CD8-positive, alpha-beta memory T cell (primary cell): ENCODE measurements at regions not wholly inside any gene's neighbourhood (a gene's known extent, or its start where the extent isn't known, plus 50 kb on each side); places are given as distances from the start of the nearest gene placed in this dataset.

Source experiments
- CTCF ChIA-PET: fragments of 350-600 bp; sonication (Branson Sonifier 250); formaldehyde crosslinking; loops from one replicate; lab custom pipeline; 2021; ENCODE audit warnings: antibody characterized with exemption; lab: Charles Lee
- POLR2A ChIA-PET: fragments of 350-600 bp; sonication (Branson Sonifier 250); formaldehyde crosslinking; loops from one replicate; lab custom pipeline; 2021; ENCODE audit warnings: antibody characterized with exemption; lab: Charles Lee
- DNase-seq, 5 donors: peaks; one replicate each; pipeline versions ENCODE4 v3.0.0 to v3.0.0-alpha.2; 2020 to 2022; ENCODE audit warnings: mixed read lengths in 1 of 5
- H3K27ac ChIP-seq: one replicate; pipeline ENCODE4 v1.7.0; 2013; ENCODE audit warnings: low read depth, mild to moderate bottlenecking, low read length, moderate library complexity
- H3K27me3 ChIP-seq: 2 replicates; pipeline ENCODE4 v1.7.0; 2013; ENCODE audit warnings: low read length, mild to moderate bottlenecking; ENCODE audit not compliant: insufficient read depth, poor library complexity, severe bottlenecking
- H3K36me3 ChIP-seq: 2 replicates; pipeline ENCODE4 v1.7.0; 2013; ENCODE audit warnings: mild to moderate bottlenecking, low read length, moderate library complexity; ENCODE audit not compliant: insufficient read depth
- H3K4me1 ChIP-seq: 2 replicates; pipeline ENCODE4 v1.7.0; 2013; ENCODE audit warnings: mild to moderate bottlenecking, low read length, moderate library complexity; ENCODE audit not compliant: insufficient read depth
- H3K4me3 ChIP-seq: 2 replicates; pipeline ENCODE4 v1.7.0; 2013; ENCODE audit warnings: mild to moderate bottlenecking, low read length
- H3K9me3 ChIP-seq: 2 replicates; pipeline ENCODE4 v1.7.0; 2013; ENCODE audit warnings: mild to moderate bottlenecking, low read length
- H3K27ac Mint-ChIP-seq, 8 donors: one replicate each; pipeline ENCODE4 v1.8.0; 2020 to 2021; ENCODE audit warnings: mixed read lengths in 8 of 8, mild to moderate bottlenecking in 6 of 8, inconsistent platforms in 3 of 8, moderate library complexity in 3 of 8
- H3K27me3 Mint-ChIP-seq, 2 donors: one replicate each; pipeline ENCODE4 v1.8.0; 2020 to 2021; ENCODE audit warnings: mixed read lengths in 2 of 2, mild to moderate bottlenecking in 1 of 2, moderate library complexity in 1 of 2
- H3K36me3 Mint-ChIP-seq, 3 donors: one replicate each; pipeline ENCODE4 v1.8.0; 2020 to 2021; ENCODE audit warnings: mixed read lengths in 3 of 3, inconsistent platforms in 1 of 3, mild to moderate bottlenecking in 1 of 3
- H3K4me1 Mint-ChIP-seq, 3 donors: one replicate each; pipeline ENCODE4 v1.8.0; 2020 to 2021; ENCODE audit warnings: mixed read lengths in 3 of 3, inconsistent platforms in 1 of 3, mild to moderate bottlenecking in 1 of 3
- H3K4me3 Mint-ChIP-seq, 7 donors: one replicate each; pipeline ENCODE4 v1.8.0; 2020 to 2021; ENCODE audit warnings: mixed read lengths in 7 of 7, mild to moderate bottlenecking in 6 of 7, moderate library complexity in 4 of 7, inconsistent platforms in 2 of 7
- H3K9me3 Mint-ChIP-seq, 5 donors: one replicate each; pipeline ENCODE4 v1.8.0; 2020 to 2022; ENCODE audit warnings: mixed read lengths in 5 of 5, mild to moderate bottlenecking in 3 of 5, moderate library complexity in 2 of 5, inconsistent platforms in 1 of 5

- CTCF ChIA-PET, result no interaction called here
Measured at GRCh38 chr17:11074451-11074850, 166.6 kb upstream of the SHISA6 start.

GRCh38 chr17:11056926-11057325 is 184.1 kb upstream of the SHISA6 start:
- Histone ChIP-seq H3K4me3 (no peak overlapping the region), H3K27ac (no peak overlapping the region), H3K9me3 (no peaks in the 10 kb centered on the region), H3K4me1 (no peaks in the 10 kb centered on the region), H3K27me3 (no peaks in the 10 kb centered on the region), H3K36me3 (no peaks in the 10 kb centered on the region)
- Mint-ChIP-seq H3K4me1 (no peaks in the 10 kb centered on the region), H3K9me3 (peaks cover 2 to 14% (median 11%) of the 10 kb centered on the region in 5 donors), H3K27ac (no peak overlapping the region), H3K36me3 (no peaks in the 10 kb centered on the region), H3K27me3 (peaks cover 0 to 5% of the 10 kb centered on the region in 2 donors), H3K4me3 (no peak overlapping the region)
- CTCF ChIA-PET, result no interaction called here
- DNase-seq, result no peak
- POLR2A ChIA-PET, result no interaction called here

More at GRCh38 chr17:11074451-11074850, 166.6 kb upstream of the SHISA6 start:
- H3K4me1 Mint-ChIP-seq, result no peaks in the 10 kb centered on the region
- DNase-seq, result no peak
- POLR2A ChIA-PET, result no interaction called here
- H3K27ac ChIP-seq, result no peak overlapping the region
- no peak overlapping the region for H3K4me3 Mint-ChIP-seq
- peaks cover 4 to 11% (median 6%) of the 10 kb centered on the region in 5 donors for H3K9me3 Mint-ChIP-seq
- H3K27ac Mint-ChIP-seq, result no peak overlapping the region
- no peak overlapping the region for H3K4me3 ChIP-seq
- H3K4me1 ChIP-seq, result no peaks in the 10 kb centered on the region
- no peaks in the 10 kb centered on the region for H3K36me3 Mint-ChIP-seq
- no peaks in the 10 kb centered on the region for H3K36me3 ChIP-seq
- H3K9me3 ChIP-seq, result no peaks in the 10 kb centered on the region
- H3K27me3 ChIP-seq, result no peaks in the 10 kb centered on the region
- H3K27me3 Mint-ChIP-seq, result no peaks in the 10 kb centered on the region

GRCh38 chr17:11053846-11054245 is 187.2 kb upstream of the SHISA6 start:
- Histone ChIP-seq H3K36me3 (no peaks in the 10 kb centered on the region), H3K27me3 (no peaks in the 10 kb centered on the region), H3K9me3 (no peaks in the 10 kb centered on the region), H3K4me1 (no peaks in the 10 kb centered on the region), H3K27ac (no peak overlapping the region), H3K4me3 (no peak overlapping the region)
- no peak overlapping the region for H3K4me3 Mint-ChIP-seq
- H3K9me3 Mint-ChIP-seq, result peaks cover 2 to 11% (median 6%) of the 10 kb centered on the region in 5 donors
- H3K27me3 Mint-ChIP-seq, result peaks cover 0 to 5% of the 10 kb centered on the region in 2 donors
- H3K4me1 Mint-ChIP-seq, result no peaks in the 10 kb centered on the region
- ChIA-PET POLR2A (no interaction called here), CTCF (no interaction called here)
- no peak for DNase-seq
- no peaks in the 10 kb centered on the region for H3K36me3 Mint-ChIP-seq
- no peak overlapping the region for H3K27ac Mint-ChIP-seq

GRCh38 chr17:11049539-11049938 is 191.5 kb upstream of the SHISA6 start:
- Mint-ChIP-seq H3K4me3 (no peak overlapping the region), H3K9me3 (peaks cover 0 to 5% (median 0%) of the 10 kb centered on the region in 5 donors), H3K36me3 (no peaks in the 10 kb centered on the region), H3K27ac (no peak overlapping the region), H3K4me1 (no peaks in the 10 kb centered on the region), H3K27me3 (no peaks in the 10 kb centered on the region)
- no peaks in the 10 kb centered on the region for H3K4me1 ChIP-seq
- no peak overlapping the region for H3K4me3 ChIP-seq
- no peaks in the 10 kb centered on the region for H3K36me3 ChIP-seq
- H3K27ac ChIP-seq, result no peak overlapping the region
- no peaks in the 10 kb centered on the region for H3K27me3 ChIP-seq
- H3K9me3 ChIP-seq, result no peaks in the 10 kb centered on the region
- CTCF ChIA-PET, result no interaction called here
- POLR2A ChIA-PET, result no interaction called here
- DNase-seq, result no peak

GRCh38 chr17:11047228-11047627 is 193.8 kb upstream of the SHISA6 start:
- no peaks in the 10 kb centered on the region for H3K36me3 ChIP-seq
- H3K4me3 Mint-ChIP-seq, result no peak overlapping the region
- H3K27ac ChIP-seq, result no peak overlapping the region
- H3K9me3 Mint-ChIP-seq, result peaks cover 0 to 5% (median 0%) of the 10 kb centered on the region in 5 donors
- ChIA-PET CTCF (no interaction called here), POLR2A (no interaction called here)
- no peaks in the 10 kb centered on the region for H3K9me3 ChIP-seq
- H3K4me1 ChIP-seq, result no peaks in the 10 kb centered on the region
- no peaks in the 10 kb centered on the region for H3K27me3 ChIP-seq
- no peaks in the 10 kb centered on the region for H3K27me3 Mint-ChIP-seq
- H3K4me1 Mint-ChIP-seq, result no peaks in the 10 kb centered on the region
- DNase-seq, result no peak
- H3K36me3 Mint-ChIP-seq, result no peaks in the 10 kb centered on the region
- no peak overlapping the region for H3K27ac Mint-ChIP-seq
- H3K4me3 ChIP-seq, result no peak overlapping the region

- Mint-ChIP-seq H3K27me3 (peaks cover 0 to 4% of the 10 kb centered on the region in 2 donors), H3K27ac (no peak overlapping the region), H3K36me3 (no peaks in the 10 kb centered on the region), H3K4me1 (no peaks in the 10 kb centered on the region), H3K9me3 (peaks cover 0 to 14% (median 3%) of the 10 kb centered on the region in 5 donors), H3K4me3 (no peak overlapping the region)
- ChIA-PET CTCF (no interaction called here), POLR2A (no interaction called here)
- no peak for DNase-seq
- H3K4me1 ChIP-seq, result no peaks in the 10 kb centered on the region
- no peaks in the 10 kb centered on the region for H3K9me3 ChIP-seq
- no peaks in the 10 kb centered on the region for H3K27me3 ChIP-seq
- H3K36me3 ChIP-seq, result no peaks in the 10 kb centered on the region
- no peak overlapping the region for H3K27ac ChIP-seq
- no peak overlapping the region for H3K4me3 ChIP-seq
Measured at GRCh38 chr17:11039342-11039741, 201.5 kb upstream of the PIRT start.

GRCh38 chr17:11035681-11036080 is 197.8 kb upstream of the PIRT start:
- Histone ChIP-seq H3K4me1 (no peaks in the 10 kb centered on the region), H3K27me3 (no peaks in the 10 kb centered on the region), H3K9me3 (no peaks in the 10 kb centered on the region), H3K36me3 (no peaks in the 10 kb centered on the region), H3K4me3 (no peak overlapping the region), H3K27ac (no peak overlapping the region)
- Mint-ChIP-seq H3K27ac (no peak overlapping the region), H3K9me3 (peaks cover 0 to 12% (median 5%) of the 10 kb centered on the region in 5 donors), H3K4me1 (no peaks in the 10 kb centered on the region), H3K36me3 (no peaks in the 10 kb centered on the region), H3K27me3 (no peaks in the 10 kb centered on the region), H3K4me3 (no peak overlapping the region)
- CTCF ChIA-PET, result no interaction called here
- DNase-seq, result no peak
- POLR2A ChIA-PET, result no interaction called here

GRCh38 chr17:11031787-11032186 is 193.9 kb upstream of the PIRT start:
- no peaks in the 10 kb centered on the region for H3K36me3 Mint-ChIP-seq
- H3K9me3 Mint-ChIP-seq, result peaks cover 0 to 7% (median 4%) of the 10 kb centered on the region in 5 donors
- no peak for DNase-seq
- H3K4me3 Mint-ChIP-seq, result no peak overlapping the region
- H3K27me3 Mint-ChIP-seq, result no peaks in the 10 kb centered on the region
- H3K27ac ChIP-seq, result no peak overlapping the region
- H3K36me3 ChIP-seq, result no peaks in the 10 kb centered on the region
- no peak overlapping the region for H3K27ac Mint-ChIP-seq
- CTCF ChIA-PET, result no interaction called here
- H3K27me3 ChIP-seq, result no peaks in the 10 kb centered on the region
- POLR2A ChIA-PET, result no interaction called here
- no peaks in the 10 kb centered on the region for H3K4me1 Mint-ChIP-seq
- H3K4me3 ChIP-seq, result no peak overlapping the region
- no peaks in the 10 kb centered on the region for H3K4me1 ChIP-seq
- H3K9me3 ChIP-seq, result no peaks in the 10 kb centered on the region

GRCh38 chr17:11029791-11030190 is 191.9 kb upstream of the PIRT start:
- H3K27me3 Mint-ChIP-seq, result no peaks in the 10 kb centered on the region
- peaks cover 0 to 7% (median 5%) of the 10 kb centered on the region in 5 donors for H3K9me3 Mint-ChIP-seq
- ChIA-PET POLR2A (no interaction called here), CTCF (no interaction called here)
- Histone ChIP-seq H3K36me3 (no peaks in the 10 kb centered on the region), H3K4me1 (no peaks in the 10 kb centered on the region), H3K9me3 (no peaks in the 10 kb centered on the region), H3K27ac (no peak overlapping the region), H3K4me3 (no peak overlapping the region), H3K27me3 (no peaks in the 10 kb centered on the region)
- H3K27ac Mint-ChIP-seq, result no peak overlapping the region
- no peak overlapping the region for H3K4me3 Mint-ChIP-seq
- H3K4me1 Mint-ChIP-seq, result no peaks in the 10 kb centered on the region
- no peaks in the 10 kb centered on the region for H3K36me3 Mint-ChIP-seq
- no peak for DNase-seq
